HG03457 (cell line): ENCODE measurements at regions not wholly inside any gene's neighbourhood (a gene's known extent, or its start where the extent isn't known, plus 50 kb on each side); places are given as distances from the start of the nearest gene placed in this dataset.

Experiments
- ATAC-seq: cut with Tn5 transposase; IDR thresholded peaks from one replicate; pipeline ENCODE4 v1.9.1; 2021; ENCODE audit warnings: moderate number of reproducible peaks; ENCODE audit not compliant: unreplicated experiment

DNA sequence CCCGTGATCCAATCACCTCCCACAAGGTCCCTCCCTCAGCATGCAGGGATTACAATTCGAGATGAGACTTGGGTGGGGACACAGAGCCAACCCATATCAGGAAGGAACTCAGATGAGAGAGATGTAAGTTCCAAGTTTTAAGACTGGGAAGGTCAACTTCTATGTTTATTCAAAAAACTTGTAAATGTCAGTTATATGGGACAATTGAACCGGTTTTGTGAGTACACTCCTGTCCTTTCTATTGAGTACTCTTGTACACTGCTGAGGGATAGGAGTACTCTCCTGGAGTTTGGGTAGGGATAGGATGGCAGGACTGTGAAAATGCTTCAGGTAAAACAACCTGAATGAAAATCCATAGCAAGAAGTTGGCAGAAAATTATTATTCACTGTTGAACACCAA lies 239.1 kb downstream of the ZNF674 start:
- no peak for ATAC-seq

DNA sequence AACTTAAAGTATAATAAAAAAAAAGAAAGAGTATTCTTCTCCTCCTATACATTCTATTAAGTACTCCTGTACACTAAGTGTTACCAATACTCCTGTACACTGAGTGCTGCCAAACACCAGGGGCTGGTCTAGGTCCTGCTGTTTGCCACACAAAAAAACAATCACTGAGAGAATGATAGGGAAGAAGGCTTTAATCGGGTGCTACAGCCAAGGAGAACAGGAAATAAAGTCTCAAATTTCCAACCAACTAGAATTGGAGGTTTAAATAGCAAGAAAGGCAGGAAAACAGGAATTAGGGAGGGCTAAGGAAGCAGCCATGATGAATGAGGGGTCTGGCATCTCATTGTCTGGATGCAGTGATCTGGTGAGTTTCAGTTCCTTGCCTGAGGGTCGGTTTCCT lies 239.8 kb downstream of the ZNF674 start:
- ATAC-seq, result no peak

DNA sequence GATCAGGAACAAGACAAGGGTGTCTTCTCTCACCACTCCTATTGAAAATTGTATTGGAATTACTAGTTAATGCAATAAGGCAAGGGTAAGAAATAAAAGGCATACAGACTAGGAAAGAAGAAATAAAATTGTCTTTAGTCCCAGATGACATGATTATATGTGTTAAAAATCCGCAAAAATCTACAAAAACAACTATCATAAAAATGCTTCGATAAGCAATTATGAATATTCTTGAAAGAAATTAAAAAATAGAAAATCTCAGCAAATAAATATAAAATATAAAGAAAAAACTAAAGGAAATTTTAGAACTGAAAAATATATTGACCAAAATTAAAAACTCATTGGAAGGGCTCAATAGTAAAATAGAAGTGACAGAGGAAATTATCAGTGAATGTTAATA lies 243.3 kb downstream of the ZNF674 start:
- no peak for ATAC-seq

DNA sequence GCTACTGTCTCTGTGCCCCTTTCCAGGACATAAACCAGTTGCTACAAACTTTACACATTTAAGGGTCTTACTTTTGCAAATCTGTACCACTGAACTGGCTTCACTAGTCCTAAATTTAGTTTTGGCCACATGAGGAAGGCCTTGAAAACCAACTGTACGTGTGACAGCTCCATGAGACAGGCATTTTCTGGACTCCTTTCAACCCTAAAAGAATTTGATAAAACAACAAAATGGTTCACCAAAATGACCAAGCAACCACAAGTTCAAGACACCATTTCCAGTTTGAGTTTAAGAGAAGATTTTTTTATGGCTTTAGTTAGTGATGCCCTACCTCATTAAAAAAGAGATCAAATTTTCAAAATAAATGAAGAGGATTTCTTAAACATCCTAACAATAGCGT lies 246.4 kb downstream of the ZNF674 start:
- no peak for ATAC-seq

DNA sequence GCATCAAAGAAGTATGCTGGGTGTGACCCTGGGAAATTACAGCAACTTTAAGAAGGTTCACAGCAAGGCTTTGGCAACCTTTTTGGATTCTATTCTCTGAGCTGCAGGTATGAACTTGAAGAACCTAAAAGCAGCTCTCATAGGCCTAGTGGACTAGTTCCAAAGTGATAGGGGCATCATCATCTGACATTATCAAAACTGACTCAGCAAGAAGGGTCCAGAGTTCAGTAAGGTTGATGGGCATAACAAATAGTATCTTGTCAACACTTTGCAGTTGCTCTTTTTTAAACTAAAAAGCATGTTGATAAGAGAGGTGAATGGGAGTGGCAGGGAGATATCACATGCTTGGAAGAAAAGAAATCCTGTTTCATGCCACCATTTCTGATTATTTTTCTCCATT lies 249.3 kb downstream of the ZNF674 start:
- ATAC-seq, result no peak

DNA sequence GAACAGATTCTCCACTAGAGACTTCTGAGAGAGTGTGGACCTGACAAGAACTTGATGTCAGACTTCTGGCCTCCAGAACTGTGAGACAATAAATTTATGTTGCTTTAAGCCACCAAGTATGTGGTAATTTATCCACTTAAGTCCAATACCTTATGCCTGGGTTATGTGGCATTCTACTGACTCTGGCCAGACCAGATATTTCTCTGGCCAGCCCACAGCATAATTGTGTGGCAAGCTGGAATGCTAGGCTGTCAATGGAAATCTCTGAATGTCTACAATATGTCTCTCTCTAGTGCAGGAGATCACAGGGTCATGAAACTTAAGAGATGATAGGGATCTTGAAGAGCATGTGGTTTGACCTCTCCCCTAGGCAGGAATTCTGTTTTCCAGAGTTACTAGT lies 251.0 kb downstream of the ZNF674 start:
- ATAC-seq, result no peak

DNA sequence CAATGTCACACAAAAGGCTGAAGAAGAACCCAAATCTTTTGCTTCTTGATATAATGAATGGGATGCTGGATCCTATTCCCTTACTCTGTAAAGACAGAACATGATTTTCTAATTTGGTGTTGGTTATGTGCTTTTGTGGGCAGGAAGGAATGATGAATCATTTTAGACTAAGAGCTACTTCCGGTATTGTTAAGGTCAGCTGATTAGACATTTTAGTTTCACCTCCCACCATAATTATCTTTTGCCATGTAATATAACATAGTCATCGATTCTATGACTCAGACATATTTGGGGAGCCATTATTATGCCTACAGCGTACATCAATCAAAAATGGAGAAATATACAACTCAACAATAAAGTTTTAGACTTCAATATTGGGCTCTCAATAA lies 265.3 kb downstream of the ZNF674 start:
- ATAC-seq, result no peak

DNA sequence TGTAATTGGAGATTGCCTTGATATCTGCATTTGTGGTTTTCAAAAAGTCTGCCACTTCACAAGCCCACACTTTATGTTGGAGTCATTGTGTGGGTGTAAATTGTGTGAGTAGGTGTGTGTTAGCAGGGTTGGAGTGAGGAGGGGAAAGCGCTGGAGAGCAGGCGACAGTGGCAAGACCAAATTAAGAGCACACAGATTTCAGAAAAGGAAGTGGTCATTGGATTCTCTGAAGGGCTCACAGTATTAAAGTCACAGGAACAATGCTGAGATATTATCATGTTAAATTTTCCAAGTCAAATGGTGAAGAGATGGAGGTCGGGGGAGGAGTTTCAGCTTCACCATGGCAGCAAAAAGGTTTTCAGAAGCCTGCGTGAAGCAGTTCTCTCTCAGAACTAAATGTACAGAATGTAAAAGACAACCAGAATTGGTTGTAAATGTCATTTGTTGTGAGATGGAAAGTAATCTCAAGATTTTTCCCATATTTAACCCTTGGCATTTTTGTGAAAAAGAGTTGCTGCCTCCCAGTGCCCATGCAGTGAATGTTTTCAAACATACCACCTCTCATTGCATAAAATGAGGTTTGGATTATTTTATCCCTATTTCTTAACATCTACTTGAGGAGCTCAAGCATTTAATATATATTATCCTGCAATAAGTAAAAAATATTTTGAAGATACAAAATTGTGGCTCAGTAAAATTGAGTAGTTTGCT lies 265.9 kb downstream of the ZNF674 start:
- ATAC-seq, result no peak

DNA sequence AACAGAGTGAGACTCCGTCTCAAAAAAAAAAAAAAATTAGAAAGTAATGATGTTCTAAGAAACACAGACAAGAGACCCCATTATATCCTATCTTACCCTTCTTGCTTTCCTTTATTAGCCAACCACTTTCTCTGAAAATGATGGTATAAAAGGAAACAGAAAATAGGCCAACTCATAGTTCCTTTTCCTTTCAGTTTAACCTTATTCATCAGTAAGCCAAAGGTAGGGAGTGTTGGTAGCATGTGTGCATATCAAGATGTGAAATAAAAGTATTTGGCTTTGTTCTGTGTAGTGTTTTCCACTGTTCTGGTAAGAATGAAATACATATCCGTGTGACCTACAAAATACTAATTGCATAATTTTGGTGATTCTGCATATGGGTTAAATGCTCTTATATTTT lies 266.6 kb downstream of the ZNF674 start:
- ATAC-seq, result no peak

DNA sequence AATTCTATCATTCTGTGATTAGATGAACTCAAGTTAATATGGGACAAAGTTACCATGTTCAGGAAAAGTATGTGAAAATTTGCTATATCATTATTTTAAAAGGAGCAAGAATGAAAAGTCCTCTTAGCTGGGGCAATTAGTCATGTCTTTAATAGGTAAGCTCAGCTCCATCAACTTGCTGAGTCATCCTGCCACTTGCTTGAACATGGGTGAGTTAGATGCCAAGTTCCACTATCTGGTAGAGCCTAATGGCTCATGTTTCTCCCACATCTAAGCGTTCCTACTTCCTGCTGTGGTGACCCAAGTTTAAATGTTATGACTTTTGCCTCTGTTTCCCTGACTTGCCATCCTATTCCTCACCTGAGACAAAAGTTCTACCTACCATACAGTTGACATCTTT lies 276.8 kb downstream of the ZNF674 start:
- no peak for ATAC-seq

DNA sequence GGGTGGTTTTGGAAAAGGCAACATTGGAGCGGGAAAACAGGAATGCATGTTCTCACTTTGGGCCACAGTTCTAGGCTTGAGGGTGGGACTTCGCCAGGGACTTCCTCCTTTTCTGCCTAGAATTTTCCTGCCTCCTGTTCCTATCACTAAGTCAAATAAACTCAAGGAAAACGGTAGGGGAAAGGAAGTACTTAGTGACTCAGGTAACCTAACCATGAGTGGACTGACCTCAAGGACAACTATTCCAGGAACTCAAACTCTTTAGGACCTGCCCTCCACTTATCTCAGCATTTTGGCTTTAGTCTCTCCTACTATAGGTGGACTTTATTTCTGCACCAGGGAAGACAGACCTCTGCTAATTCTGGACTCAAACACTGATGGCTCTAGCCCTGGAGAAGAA lies 281.7 kb downstream of the ZNF674 start:
- ATAC-seq, result no peak

DNA sequence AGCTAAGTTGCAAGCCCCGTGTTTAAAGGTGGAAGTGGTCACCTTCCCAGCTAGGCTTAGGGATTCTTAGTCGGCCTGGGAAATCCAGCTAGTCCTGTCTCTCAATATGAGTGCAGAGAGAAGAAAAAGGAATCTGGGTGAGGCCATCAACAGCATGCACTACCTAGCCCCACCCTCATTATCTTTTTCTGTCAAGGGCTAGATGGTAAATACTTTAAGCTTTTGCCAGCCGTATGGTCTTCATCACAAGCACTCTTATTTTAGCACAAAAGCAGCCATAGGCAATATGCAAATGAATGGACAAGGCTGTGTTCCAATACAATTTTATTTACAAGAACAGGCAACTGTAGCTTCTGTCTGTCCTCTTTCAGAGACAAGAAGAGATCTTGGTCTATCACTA lies 282.9 kb downstream of the ZNF674 start:
- no peak for ATAC-seq

DNA sequence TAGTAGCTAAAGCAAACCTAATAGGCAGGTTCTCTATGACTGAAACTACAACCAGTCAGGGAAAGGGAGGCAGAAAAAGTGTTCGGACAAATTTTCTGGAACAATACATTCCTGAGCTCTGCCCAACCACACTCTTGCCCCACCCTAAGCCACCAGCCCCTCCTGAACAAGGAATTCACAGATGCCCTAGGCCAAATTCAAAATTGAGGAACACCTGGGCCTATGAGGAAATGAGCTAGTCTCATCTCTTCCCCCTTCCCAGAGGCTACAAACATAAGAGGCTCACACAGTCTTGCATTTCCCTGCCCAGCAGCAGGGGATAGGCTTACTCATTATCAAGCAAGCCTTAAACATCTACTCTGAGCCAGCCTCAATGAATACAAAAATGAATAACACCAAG lies 284.7 kb downstream of the ZNF674 start:
- no peak for ATAC-seq

DNA sequence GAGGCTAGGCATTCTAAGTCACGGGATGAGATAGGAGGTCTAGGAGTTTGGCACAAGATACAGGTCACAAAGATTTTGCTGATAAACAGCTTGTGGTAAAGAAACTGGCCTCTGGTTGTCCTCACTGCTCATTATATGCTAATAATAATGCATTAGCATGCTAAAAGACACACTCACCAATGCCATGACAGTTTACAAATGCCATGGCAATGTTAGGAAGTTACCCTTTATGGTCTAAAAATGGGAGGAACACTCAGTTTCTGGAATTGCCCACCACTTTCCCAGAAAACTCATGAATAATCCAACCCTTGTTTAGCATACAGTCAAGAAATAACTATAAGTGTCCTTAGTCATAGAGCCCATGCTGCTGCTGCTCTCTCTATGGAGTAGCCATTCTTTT lies 286.9 kb downstream of the ZNF674 start:
- no peak for ATAC-seq

DNA sequence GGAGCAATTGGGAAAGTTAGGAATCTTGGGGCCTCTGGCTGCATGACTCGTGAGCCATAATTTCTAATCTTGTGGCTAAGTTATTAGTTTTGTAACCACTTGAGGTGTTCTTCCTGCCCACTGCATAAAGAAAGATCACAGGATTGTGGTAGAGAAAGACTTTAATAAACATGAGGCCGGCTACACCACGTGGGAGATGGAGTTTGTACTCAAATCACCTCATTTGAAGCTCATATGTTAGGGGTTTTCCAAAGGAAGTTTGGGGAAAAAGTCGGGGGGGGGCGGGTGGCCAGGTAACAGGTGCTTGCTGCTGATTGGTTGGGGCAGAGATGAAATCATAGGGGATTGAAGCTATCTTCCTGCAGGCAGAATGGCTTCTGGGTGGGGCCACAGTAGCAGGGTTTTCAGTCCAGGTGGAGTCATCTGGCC lies 287.8 kb downstream of the ZNF674 start:
- ATAC-seq, result no peak

DNA sequence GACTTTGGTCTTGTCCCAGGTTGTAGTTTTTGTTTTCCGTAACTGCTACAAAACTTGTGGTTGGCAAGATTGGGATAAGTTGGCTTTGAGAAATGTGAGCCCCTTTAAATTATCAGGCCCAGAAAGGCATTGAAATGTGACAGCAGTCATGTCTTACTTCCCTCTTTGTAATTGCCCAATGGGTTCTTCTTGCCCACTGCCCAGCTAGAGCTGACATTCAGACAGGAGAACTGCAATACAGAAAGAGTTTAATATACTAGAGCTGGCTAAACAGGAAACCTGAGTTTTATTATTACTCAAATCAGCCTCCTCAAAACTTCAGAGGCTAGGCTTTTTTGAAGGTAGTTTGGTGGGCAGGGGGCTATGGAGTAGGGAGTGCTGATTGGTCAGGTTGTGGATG lies 288.3 kb downstream of the ZNF674 start:
- ATAC-seq, result no peak

DNA sequence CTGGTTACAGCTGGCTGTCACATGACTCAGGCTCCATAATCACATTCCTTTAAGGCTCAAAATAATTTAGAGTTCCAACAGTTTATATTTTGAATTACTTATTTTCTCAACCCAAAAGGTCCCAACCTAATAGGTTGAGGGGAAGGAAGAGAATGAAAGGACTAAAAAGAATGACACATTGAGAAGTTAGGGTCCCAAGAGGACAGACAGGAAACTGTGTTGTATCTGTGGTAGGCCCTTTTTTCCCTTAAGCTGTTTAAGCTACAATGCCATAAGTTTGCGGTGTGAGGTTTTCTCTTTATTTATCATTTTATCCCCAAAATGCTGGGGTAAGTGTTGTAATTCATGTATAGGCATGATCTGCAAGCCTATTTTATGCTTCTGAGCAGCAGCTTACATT lies 290.2 kb downstream of the ZNF674 start:
- no peak for ATAC-seq

DNA sequence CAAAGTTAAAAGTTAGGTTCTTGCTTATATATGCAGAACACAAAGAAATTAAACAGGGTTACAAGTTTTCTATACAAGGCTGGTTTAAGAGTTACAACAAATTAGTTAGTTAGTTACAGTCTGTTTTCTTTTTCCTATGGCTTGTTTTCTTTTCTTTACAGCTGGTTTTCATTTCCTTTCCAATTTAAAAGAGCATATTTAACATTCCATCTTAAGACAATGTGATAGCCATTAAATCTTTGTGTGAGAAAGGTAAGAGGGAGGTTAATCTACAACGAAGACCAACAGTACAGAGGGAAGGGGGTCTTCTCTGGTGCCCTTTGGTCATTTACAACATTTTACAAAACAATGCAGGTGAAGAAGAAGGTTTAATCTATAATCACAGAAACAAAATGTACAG lies 290.6 kb downstream of the ZNF674 start:
- ATAC-seq, result no peak

DNA sequence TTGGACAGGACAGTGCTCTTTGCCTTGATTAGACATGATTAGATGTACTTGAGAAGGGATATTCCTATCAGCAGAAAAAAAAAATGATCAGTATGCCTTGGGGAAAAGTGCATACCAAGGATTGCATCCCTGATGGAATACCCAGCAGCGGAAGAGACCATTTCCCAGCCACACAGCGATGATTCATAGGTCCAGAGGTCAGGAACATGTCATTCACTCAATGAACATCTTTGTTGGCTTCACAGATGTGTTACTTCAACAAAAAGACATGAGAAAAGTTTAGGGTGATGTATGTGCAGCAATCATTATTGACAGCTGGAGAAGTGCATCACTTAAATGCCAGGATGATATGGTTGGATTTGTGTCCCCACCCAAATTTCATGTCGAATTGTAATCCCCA lies 293.5 kb downstream of the ZNF674 start:
- no peak for ATAC-seq

DNA sequence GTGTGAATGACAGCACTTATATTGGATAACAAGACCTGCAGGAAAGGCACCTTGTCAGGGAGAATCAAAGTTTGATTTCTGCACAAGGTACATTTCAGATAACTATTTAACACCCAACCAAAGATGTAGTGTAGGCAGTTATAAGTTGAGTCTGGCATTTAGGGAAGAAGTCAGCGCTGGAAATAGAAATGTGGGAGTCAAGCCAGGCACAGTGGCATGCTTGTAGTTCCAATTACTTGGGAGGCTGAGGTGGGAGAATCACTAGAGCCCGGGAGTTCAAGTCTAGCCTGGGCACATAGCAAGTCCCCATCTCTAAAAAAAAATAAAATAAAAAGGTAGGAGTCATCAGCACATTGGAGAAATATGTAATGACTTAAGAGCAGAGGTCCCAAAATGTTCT lies 295.1 kb downstream of the ZNF674 start:
- no peak for ATAC-seq

DNA sequence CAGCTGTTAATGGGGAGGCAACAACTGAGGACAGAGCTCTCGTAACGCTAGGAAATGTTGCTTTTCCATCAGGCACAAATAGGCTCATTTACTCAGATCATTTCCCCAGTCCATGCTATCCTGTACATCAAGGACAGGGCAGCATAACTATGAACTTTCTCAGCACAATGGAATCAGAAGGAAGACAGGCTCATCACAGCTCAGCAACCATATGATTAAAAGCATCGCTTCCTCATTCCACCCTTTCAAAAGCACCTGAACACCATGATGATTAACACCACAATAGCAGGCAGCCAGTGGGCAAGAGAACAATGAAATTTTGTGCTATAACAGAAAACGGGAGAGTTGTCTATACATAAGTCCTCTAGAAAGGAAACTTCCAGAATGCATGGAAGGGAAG lies 297.8 kb downstream of the ZNF674 start:
- no peak for ATAC-seq

DNA sequence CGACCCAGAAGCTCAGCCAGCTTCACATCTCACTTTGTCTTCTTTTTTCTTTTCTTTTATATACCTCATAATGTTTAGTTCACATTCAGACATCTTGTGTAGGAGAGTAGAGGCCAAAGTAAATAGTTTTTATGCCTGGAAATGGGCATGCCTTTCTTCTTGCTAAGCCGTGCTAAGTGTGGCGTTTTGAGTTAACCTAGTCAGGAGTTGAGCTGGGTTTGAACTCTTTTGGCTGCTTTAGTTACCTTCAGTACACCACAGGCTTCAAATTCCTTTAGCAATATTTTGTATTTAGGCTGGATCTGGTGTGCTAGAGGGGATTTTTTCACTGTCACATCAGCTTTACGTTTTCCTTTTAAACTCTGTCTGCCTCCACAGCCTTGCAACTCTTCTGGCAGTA lies 300.8 kb downstream of the ZNF674 start:
- ATAC-seq, result no peak

DNA sequence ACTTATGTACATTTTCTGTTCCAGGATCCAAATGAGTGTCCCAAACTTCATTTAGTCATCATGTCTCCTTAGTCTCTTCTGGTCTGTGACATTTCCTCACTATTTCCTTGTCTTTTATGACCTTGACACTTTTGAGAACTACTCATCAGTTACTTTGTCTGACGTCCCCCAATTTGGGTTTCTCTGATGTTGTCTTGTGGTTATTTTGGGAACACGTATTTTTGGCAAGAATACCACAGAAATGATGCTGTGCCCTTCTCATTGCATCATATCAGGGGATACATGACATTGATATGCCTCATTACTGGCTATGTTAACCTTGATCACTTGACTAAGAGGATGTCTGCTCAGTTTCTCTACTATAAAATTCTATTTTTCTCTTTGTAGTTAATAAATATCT lies 308.8 kb downstream of the ZNF674 start:
- no peak for ATAC-seq

DNA sequence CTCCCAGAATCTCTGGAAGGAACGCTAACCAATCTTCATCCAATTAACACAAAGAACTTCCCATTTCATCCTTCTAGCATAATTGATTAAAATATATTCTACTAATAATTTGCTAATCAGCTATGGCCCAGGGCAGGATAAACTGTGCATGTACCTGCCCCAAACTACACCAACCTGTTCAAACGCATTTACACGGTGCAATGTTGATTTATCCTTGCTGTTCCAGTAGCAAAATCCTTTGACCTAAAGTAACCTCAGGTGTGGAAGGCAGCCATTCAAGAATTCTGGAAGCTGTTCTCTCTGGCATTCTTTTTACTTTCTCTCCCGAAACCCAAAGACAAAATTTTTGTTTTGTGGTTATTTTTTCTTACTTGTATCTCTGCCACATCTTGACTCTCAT lies 309.4 kb downstream of the ZNF674 start:
- no peak for ATAC-seq
